ENCODE measurements at regions not wholly inside any gene's neighbourhood (a gene's known extent, or its start where the extent isn't known, plus 50 kb on each side); places are given as distances from the start of the nearest gene placed in this dataset.

DNA sequence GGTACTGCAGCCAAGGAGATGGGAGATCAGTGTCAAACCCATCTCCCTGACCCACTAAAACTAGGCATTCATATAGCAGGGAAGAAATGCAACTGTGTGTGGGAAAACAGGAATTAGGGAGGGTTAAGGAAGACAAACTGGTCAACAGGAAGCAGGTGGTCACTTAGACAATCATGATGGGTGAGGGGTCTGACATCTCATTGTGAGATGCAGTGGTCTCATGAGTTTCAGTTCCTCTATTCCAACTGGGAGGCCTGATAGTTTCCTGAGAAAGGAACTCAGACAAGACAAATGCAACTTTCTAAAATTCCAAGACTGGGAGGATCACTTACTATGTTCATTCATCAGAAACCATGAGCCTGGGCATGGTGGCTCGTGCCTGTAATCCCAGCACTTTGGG, 361.4 kb upstream of the C16orf82 start:
- peaks cover 5% of the 10 kb centered on the region for H3K4me1 Mint-ChIP-seq (ENCODE audit: unreplicated experiment)
- TF ChIP-seq, protein P1, sequence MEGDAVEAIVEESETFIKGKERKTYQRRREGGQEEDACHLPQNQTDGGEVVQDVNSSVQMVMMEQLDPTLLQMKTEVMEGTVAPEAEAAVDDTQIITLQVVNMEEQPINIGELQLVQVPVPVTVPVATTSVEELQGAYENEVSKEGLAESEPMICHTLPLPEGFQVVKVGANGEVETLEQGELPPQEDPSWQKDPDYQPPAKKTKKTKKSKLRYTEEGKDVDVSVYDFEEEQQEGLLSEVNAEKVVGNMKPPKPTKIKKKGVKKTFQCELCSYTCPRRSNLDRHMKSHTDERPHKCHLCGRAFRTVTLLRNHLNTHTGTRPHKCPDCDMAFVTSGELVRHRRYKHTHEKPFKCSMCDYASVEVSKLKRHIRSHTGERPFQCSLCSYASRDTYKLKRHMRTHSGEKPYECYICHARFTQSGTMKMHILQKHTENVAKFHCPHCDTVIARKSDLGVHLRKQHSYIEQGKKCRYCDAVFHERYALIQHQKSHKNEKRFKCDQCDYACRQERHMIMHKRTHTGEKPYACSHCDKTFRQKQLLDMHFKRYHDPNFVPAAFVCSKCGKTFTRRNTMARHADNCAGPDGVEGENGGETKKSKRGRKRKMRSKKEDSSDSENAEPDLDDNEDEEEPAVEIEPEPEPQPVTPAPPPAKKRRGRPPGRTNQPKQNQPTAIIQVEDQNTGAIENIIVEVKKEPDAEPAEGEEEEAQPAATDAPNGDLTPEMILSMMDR (IDR thresholded peaks at IDR 0.05; ENCODE audit: unreplicated experiment) = no peak
- peak overlapping the region; percentile 91 for H3K27ac Mint-ChIP-seq (ENCODE audit: unreplicated experiment)
- peaks cover 3% of the 10 kb centered on the region for H3K27me3 Mint-ChIP-seq (ENCODE audit: unreplicated experiment)
- H3K36me3 Mint-ChIP-seq (ENCODE audit: low read depth, unreplicated experiment) = peaks cover 7% of the 10 kb centered on the region
- H3K9me3 Mint-ChIP-seq (ENCODE audit: unreplicated experiment) = peaks cover 9% of the 10 kb centered on the region
- no peak overlapping the region for H3K4me3 Mint-ChIP-seq (ENCODE audit: unreplicated experiment)
- peak; percentile 10 for DNase-seq (ENCODE audit: low spot score)

DNA sequence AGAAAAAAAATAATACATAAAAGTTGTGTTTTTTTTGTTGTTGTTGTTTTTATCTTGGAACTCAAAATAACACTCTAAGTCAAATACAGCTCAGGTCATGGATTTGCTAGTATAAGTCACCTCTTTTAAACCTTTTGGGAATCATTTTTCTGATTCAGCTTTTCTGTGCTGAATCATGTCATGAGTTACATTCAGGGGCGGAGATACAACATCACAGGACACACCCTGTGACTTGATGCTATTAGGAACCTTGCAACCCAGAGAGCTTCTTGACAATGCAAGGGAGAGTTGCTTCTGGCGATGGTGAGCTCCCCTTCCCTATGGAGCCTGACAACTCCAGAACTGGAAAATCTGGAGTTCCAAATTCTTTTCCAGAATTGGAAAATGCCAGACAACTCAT, 358.3 kb upstream of the C16orf82 start:
- H3K27me3 Mint-ChIP-seq (ENCODE audit: unreplicated experiment) = peaks cover 5% of the 10 kb centered on the region
- no peak overlapping the region for H3K4me3 Mint-ChIP-seq (ENCODE audit: unreplicated experiment)
- peaks cover 7% of the 10 kb centered on the region for H3K4me1 Mint-ChIP-seq (ENCODE audit: unreplicated experiment)
- H3K27ac Mint-ChIP-seq (ENCODE audit: unreplicated experiment) = no peak overlapping the region
- peaks cover 25% of the 10 kb centered on the region for H3K9me3 Mint-ChIP-seq (ENCODE audit: unreplicated experiment)
- peaks cover 6% of the 10 kb centered on the region for H3K36me3 Mint-ChIP-seq (ENCODE audit: low read depth, unreplicated experiment)
- TF ChIP-seq, protein P1 (IDR thresholded peaks at IDR 0.05; ENCODE audit: unreplicated experiment) = no peak
- DNase-seq (ENCODE audit: low spot score) = no peak

DNA sequence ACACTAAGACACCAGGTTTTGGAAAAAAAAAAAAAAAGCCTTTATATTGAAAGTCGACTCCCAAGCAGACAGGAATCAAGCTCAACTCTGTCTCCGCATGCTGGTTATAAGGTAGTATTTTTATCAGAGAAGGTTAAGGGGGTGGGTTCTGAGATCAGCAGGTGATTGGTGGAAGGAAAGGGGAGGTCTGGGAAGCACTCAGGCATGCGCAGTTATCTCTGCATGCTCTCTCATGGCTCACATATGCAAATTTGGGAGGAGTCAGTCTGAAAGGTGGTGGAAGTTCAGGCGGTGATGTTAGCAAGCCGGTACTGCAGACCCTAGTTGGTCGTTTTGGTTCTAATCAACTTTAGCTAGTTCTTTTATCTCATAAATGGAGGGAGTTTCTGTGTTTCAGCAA, 357.6 kb upstream of the C16orf82 start:
- DNase-seq (ENCODE audit: low spot score) = no peak
- peaks cover 6% of the 10 kb centered on the region for H3K36me3 Mint-ChIP-seq (ENCODE audit: low read depth, unreplicated experiment)
- H3K4me3 Mint-ChIP-seq (ENCODE audit: unreplicated experiment) = no peak overlapping the region
- H3K27me3 Mint-ChIP-seq (ENCODE audit: unreplicated experiment) = peaks cover 5% of the 10 kb centered on the region
- peaks cover 7% of the 10 kb centered on the region for H3K4me1 Mint-ChIP-seq (ENCODE audit: unreplicated experiment)
- H3K9me3 Mint-ChIP-seq (ENCODE audit: unreplicated experiment) = peaks cover 32% of the 10 kb centered on the region
- TF ChIP-seq, protein P1 (IDR thresholded peaks at IDR 0.05; ENCODE audit: unreplicated experiment) = no peak
- H3K27ac Mint-ChIP-seq (ENCODE audit: unreplicated experiment) = no peak overlapping the region

DNA sequence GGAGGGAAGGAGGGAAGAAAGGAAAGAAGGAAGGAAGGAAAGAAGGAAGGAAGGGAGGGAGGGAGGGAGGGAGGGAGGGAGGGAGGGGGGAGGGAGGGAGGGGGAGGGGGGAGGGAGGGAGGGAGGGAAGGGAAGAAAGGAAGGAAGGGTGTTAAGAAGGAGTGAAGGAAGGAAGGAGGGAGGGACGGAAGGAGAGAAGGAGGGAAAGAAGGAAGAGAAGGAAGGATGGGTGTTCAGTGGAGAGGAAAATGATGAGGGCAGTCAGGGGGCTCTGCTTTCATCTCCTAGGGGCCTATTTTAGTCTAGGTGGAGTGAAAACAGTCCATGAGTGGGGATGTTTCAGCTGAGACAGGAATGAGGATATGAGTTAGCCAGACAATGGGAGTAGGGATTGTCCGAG, 357.0 kb upstream of the C16orf82 start:
- peaks cover 6% of the 10 kb centered on the region for H3K36me3 Mint-ChIP-seq (ENCODE audit: low read depth, unreplicated experiment)

GRCh38 chr16:26710450-26710849, 356.3 kb upstream of the C16orf82 start:
- no peak for DNase-seq (ENCODE audit: low spot score)
- TF ChIP-seq, protein P1 (IDR thresholded peaks at IDR 0.05; ENCODE audit: unreplicated experiment) = no peak
- peaks cover 31% of the 10 kb centered on the region for H3K9me3 Mint-ChIP-seq (ENCODE audit: unreplicated experiment)
- no peak overlapping the region for H3K27ac Mint-ChIP-seq (ENCODE audit: unreplicated experiment)
- peaks cover 6% of the 10 kb centered on the region for H3K36me3 Mint-ChIP-seq (ENCODE audit: low read depth, unreplicated experiment)
- H3K27me3 Mint-ChIP-seq (ENCODE audit: unreplicated experiment) = peaks cover 5% of the 10 kb centered on the region
- H3K4me1 Mint-ChIP-seq (ENCODE audit: unreplicated experiment) = peaks cover 3% of the 10 kb centered on the region
- no peak overlapping the region for H3K4me3 Mint-ChIP-seq (ENCODE audit: unreplicated experiment)

More for the DNA sequence above, 357.0 kb upstream of the C16orf82 start:
- Mint-ChIP-seq H3K27me3 (ENCODE audit: unreplicated experiment) (peaks cover 5% of the 10 kb centered on the region), H3K4me1 (ENCODE audit: unreplicated experiment) (peaks cover 6% of the 10 kb centered on the region), H3K27ac (ENCODE audit: unreplicated experiment) (no peak overlapping the region), H3K4me3 (ENCODE audit: unreplicated experiment) (no peak overlapping the region), H3K9me3 (ENCODE audit: unreplicated experiment) (peaks cover 33% of the 10 kb centered on the region)
- TF ChIP-seq, protein P1 (IDR thresholded peaks at IDR 0.05; ENCODE audit: unreplicated experiment) = no peak
- no peak for DNase-seq (ENCODE audit: low spot score)

Measured in endothelial cell (in vitro differentiated cells).